NCI-H2171 (cell line): ENCODE measurements at regions not wholly inside any gene's neighbourhood (a gene's known extent, or its start where the extent isn't known, plus 50 kb on each side); places are given as distances from the start of the nearest gene placed in this dataset.
A peak's percentile ranks its signal among the peaks of the same experiment; 100 is the strongest.
"Not testable (repeated sequence)": the region's sequence is repeated elsewhere in the genome, so short reads cannot be mapped to it uniquely, and the experiment has no call there.

Experiments
- DNase-seq: peaks from one replicate; lab custom pipeline; 2025; lab: John Stamatoyannopoulos, UW

GRCh38 chr3:178353006-178353694 lies 183.1 kb upstream of the KCNMB2 start:
- DNase-seq = no peak

GRCh38 chr3:178359728-178360127 lies 176.5 kb upstream of the KCNMB2 start:
- DNase-seq = no peak

GRCh38 chr3:178363048-178363447 lies 173.2 kb upstream of the KCNMB2 start:
- not testable (repeated sequence) for DNase-seq

- peak; percentile 24 for DNase-seq
Observed at GRCh38 chr3:178367817-178368617, 168.2 kb upstream of the KCNMB2 start.

- DNase-seq = no peak
Observed at GRCh38 chr3:178369006-178369405, 167.2 kb upstream of the KCNMB2 start.

- DNase-seq = no peak
Observed at GRCh38 chr3:178369811-178370210, 166.4 kb upstream of the KCNMB2 start.

GRCh38 chr3:178370387-178370786 lies 165.8 kb upstream of the KCNMB2 start:
- no peak for DNase-seq

GRCh38 chr3:178381555-178381954 lies 154.7 kb upstream of the KCNMB2 start:
- no peak for DNase-seq

GRCh38 chr3:178381971-178382448 lies 154.2 kb upstream of the KCNMB2 start:
- DNase-seq = no peak

GRCh38 chr3:178382449-178383061 lies 153.7 kb upstream of the KCNMB2 start:
- DNase-seq = no peak

GRCh38 chr3:178384321-178385230 lies 151.7 kb upstream of the KCNMB2 start:
- no peak for DNase-seq

GRCh38 chr3:178385280-178385952 lies 150.8 kb upstream of the KCNMB2 start:
- DNase-seq = peak; percentile 26

GRCh38 chr3:178386401-178386800 lies 149.8 kb upstream of the KCNMB2 start:
- DNase-seq = no peak

GRCh38 chr3:178386880-178387279 lies 149.4 kb upstream of the KCNMB2 start:
- DNase-seq = no peak

GRCh38 chr3:178388473-178388872 lies 147.8 kb upstream of the KCNMB2 start:
- DNase-seq = no peak

- no peak for DNase-seq
Observed at GRCh38 chr3:178389258-178389657, 147.0 kb upstream of the KCNMB2 start.

- DNase-seq = no peak
Observed at GRCh38 chr3:178392511-178392926, 143.7 kb upstream of the KCNMB2 start.

GRCh38 chr3:178393146-178393545 lies 143.1 kb upstream of the KCNMB2 start:
- DNase-seq = no peak

GRCh38 chr3:178393824-178394223 lies 142.4 kb upstream of the KCNMB2 start:
- no peak for DNase-seq

- no peak for DNase-seq
Observed at GRCh38 chr3:178396318-178396717, 139.9 kb upstream of the KCNMB2 start.

- no peak for DNase-seq
Observed at GRCh38 chr3:178397202-178397601, 139.0 kb upstream of the KCNMB2 start.
